Fibroblast of skin of left biceps (primary cell): ENCODE measurements at regions not wholly inside any gene's neighbourhood (a gene's known extent, or its start where the extent isn't known, plus 50 kb on each side); places are given as distances from the start of the nearest gene placed in this dataset.

Source experiments
- DNase-seq, 2 experiments: peaks; one replicate each; pipeline ENCODE4 v3.0.0-alpha.2; 2013; ENCODE audit warnings: low read depth in 2 of 2

DNA sequence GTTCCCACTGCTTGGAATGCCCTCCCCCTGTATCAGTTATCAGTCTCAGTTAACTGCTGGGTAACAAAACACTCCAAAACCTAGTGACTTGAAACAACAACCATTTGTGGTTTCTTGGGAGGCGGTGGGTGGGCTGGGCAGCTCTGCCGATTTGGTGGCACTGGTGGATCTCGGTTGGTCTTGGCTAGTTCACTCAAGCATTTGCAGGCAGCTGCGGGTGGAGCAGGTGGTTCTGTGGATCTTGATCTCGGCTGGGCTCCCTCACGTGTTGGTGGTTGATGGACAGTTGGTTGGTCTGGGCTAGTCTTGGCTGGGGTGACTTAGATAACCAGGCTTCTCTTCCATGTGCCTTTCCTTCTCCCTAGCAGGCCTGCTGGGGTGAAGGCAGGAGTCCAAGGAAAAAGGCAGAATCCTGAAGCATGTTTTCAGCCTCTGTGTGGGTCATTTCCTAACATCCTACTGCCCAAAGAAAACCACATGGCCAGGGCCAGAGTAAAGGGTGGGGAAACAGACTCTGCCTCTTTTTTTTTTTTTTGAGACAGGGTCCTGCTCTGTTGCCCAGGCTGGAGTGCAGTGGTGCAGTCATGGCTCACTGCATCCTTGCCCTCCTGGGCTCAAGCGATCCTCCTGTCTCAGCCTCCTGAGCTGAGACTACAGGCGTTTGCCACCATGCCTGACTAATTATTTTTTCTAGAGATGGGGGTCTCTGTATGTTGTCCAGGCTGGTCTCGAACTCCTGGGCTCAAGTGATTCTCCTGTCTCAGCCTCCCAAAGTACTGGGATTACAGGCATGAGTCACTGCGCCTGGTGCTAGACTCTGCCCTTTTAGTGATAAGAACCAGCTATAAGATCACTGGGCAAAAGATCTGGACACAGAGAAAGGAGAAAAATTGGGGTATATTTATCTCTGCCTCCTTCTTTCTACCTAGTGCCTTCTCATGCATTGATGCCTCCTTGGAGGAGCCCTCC, 183.7 kb downstream of the RGS3 start:
- no peak for DNase-seq

GRCh38 chr9:113648048-113648447, 184.5 kb downstream of the RGS3 start:
- no peak for DNase-seq

DNA sequence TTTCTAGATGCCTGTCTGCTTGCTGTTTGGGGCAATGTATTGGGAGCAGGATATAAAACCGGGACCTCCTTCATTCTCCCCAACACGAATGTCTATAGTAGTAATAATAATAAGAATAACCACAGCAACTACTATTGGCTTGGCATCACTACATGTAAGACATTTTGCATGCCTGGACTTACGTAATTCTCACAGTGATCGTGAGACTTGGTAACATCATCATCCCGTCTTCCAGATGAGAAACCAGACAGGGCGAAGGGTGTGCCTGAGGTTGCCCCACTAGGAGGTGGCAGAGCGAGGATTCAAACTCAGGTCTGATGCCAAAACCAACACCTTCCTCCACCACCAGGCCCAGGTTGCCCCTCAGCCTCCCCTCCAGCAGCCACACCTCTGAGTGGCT, 185.1 kb downstream of the RGS3 start:
- no peak for DNase-seq

- DNase-seq: no peak
These were observed 185.5 kb downstream of the RGS3 start for GRCh38 chr9:113649054-113649453.

DNA sequence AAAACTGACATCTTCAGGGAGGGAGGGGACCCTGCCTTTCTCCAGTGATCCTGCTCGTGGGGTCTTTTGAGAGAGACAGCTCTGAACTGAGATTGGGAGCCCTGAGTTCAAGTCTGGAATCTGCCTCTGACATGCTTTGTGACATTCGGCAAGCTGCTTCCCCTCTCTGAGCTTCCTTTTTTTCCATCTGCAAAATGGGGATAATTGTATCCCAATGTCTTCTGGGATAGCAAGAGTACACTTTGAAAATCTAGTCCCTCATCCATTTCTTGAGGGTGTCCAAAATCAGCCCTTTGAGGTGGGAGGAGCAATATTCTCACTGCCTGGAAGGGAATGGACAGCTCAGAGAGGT, 186.3 kb downstream of the RGS3 start:
- no peak for DNase-seq

- no peak for DNase-seq
These were observed 186.9 kb downstream of the RGS3 start for GRCh38 chr9:113650207-113651131.

DNA sequence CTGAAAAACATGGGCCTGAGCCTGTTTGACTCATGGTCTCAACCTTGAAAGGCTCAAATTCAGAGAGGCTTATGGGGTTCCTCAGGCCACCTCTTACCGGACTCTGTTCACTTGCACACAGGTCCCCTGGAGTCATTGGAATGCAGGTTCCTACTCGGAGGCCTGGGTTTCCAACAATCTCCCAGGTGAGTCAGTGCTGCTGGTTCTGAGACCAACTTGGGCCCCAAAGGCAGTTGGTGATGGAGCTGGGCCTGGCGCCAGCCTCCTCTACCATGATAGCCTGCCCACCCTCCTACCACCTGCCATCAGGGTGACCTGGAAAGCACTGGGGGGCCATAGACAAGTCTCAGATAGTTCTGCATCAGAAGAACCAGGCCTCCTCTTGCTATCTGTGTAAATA, 188.4 kb downstream of the RGS3 start:
- no peak for DNase-seq

GRCh38 chr9:113652355-113653152, 189.0 kb downstream of the RGS3 start:
- DNase-seq: no peak

- DNase-seq: no peak
These were observed 190.4 kb downstream of the RGS3 start for GRCh38 chr9:113653746-113654604.

- DNase-seq: no peak
These were observed 191.3 kb downstream of the RGS3 start for GRCh38 chr9:113654605-113655428.

DNA sequence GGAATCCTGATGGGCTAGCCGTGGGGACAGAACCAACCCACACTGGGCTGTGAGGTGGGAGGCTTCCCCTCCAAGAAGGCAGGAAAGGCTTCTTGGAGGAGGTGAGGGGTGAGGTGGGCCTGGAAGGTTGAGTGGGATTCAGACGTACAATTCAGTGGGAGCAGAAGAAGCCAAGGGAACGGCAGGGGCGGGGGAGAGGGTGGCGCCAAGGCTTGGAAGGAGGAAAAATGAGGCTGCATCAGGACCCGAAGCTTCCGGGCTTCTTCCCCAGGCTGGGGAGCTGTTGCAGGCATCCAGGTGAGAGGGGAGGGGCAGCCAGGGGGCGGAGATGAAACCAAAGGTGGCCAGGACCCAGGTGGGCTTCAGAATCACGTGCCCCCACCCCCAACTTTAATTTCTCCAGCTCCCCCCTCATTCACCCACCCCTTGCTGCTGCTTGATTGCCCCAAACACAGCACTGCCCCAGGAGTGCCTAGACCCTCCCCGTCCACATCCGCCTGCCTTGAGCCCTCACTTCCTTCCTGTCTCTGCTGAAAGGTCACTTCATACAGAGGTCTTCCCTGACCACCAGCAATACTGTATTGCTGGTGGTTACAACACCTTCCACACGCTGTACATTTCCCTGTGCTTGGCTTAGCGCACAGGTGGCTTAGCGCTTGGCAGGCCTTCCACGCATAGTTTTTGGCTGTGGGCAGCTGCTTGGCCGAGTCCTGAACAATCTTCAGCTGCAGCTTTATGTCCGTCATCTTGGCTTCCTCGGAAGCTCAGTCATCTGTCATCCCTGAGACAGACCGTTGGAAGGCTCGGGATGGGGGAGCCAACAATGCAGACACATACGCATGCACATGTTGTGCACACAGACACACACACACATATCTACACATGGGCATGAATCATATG, 193.5 kb downstream of the RGS3 start:
- DNase-seq: no peak

GRCh38 chr9:113657765-113658544, 194.4 kb downstream of the RGS3 start:
- DNase-seq: peak in 1 of 2 experiments; percentile 30

DNA sequence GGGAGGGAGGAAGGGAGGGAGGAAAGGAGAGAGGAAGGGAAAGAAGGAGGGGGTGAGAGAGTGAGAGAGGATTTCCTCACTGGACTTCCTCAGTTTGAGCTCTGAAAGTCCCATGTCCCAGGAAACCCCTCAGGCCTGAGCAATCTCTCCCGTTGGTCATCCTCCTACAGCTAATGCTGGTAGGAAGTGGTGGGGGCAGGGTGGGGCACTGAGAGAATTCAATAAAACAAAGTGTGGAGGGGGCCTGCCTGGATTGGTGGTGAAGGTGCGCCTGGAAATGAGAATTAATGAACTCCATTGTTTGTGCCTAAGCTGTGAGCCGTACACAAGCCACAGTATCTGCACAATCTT, 195.0 kb downstream of the RGS3 start:
- DNase-seq: no peak

DNA sequence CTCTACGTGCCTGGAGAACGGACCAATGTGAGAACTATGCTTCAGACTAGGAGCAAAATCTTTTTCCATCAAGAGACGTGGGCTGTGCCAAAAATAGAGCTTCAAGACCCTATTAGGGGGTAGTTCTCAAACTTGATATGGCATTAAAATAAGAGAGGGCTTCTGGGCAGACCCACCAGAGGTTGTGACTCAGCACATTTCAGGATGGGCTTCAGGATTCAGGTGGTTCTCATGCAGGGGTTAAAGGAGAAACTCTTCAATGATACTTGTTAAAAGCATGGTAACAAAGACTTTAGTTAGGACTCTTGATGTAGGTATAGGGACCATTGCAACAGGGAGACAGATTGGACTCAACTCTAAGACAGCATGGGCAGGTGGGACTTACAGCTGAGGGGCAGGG, 195.5 kb downstream of the RGS3 start:
- no peak for DNase-seq

DNA sequence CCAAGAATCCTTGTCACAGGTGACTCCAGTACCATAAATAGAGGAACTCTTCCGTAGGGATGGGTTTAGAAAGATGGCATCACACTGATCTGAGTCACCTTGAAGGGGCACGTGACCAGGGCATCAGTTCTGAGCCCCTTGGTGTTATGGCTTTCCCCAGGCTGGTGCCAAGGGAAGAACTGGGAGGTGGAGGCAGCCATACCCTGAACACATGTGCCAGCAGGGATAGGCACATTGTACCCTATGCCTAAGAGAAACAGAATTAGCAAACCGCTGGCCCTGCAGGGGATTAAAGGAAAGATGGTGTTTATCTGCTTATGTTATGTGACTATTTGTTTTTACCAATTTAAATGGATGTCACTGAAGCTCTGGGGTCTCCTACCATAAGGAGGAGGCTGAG, 196.2 kb downstream of the RGS3 start:
- DNase-seq: no peak

DNA sequence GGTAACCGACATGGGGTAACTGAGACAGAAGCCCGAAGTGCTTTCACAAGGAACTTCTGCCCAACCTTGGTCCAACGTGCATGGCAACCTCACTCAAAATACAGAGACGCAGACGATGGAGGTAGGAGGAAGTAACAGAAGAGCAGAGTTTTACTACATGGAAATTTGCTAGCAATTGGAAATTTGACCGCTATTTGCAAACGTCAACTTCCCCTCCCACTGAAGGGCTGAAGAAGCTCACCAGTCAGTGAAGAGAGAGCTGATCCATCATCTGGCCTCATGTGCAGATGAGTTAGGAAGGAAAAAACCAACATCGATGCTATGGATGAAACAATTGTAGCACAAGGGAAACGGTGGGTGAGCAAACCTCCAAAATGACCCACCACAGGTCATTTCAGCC, 196.7 kb downstream of the RGS3 start:
- no peak for DNase-seq

DNA sequence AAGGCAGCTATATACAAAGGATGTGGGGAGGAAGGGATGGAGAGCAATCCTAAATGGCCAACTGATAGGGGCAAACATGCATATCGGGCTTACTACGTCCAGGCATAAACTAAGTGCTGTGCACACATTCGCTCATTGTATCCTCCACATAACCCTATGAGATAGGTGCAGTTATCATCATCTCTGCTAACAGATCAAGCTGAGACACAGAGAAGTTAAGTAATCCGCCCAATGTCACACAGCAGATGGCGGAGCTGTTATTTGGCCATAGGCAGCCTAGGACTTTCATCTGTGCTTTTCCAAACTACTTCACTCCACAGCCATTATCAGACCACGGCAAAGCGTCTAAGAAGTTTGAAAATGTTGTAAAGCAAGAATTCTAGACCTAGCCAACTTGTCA, 197.5 kb downstream of the RGS3 start:
- no peak for DNase-seq

GRCh38 chr9:113664181-113664875, 200.8 kb downstream of the RGS3 start:
- DNase-seq: no peak
